ENCODE measurements at regions not wholly inside any gene's neighbourhood (a gene's known extent, or its start where the extent isn't known, plus 50 kb on each side); places are given as distances from the start of the nearest gene placed in this dataset.
"Not testable (repeated sequence)": the region's sequence is repeated elsewhere in the genome, so short reads cannot be mapped to it uniquely, and the experiment has no call there.

- Histone ChIP-seq H3K36me3 (no peaks in the 10 kb centered on the region), H3K27me3 (no peaks in the 10 kb centered on the region), H3K4me3 (no peak overlapping the region), H3K9me3 (no peaks in the 10 kb centered on the region), H3K4me1 (no peaks in the 10 kb centered on the region), H3K27ac (no peak overlapping the region)
- intact Hi-C loops (cut with DNase I): no loop called here
- DNase-seq (no peak), ATAC-seq (no peak)
- no peak for TF ChIP-seq CTCF (IDR thresholded peaks at IDR 0.05)
Observed at GRCh38 chr16:16763449-16763848, 384.5 kb downstream of the NPIPA7 start.

- ATAC-seq; H3K4me1 ChIP-seq; H3K27ac ChIP-seq; H3K4me3 ChIP-seq; DNase-seq; H3K9me3 ChIP-seq; H3K36me3 ChIP-seq; intact Hi-C loops (cut with DNase I): not testable (repeated sequence)
- H3K27me3 ChIP-seq: peaks cover 0 to 15% of the 10 kb centered on the region in 2 donors
Observed at GRCh38 chr16:16770717-16771116, 391.8 kb downstream of the NPIPA7 start.

DNA sequence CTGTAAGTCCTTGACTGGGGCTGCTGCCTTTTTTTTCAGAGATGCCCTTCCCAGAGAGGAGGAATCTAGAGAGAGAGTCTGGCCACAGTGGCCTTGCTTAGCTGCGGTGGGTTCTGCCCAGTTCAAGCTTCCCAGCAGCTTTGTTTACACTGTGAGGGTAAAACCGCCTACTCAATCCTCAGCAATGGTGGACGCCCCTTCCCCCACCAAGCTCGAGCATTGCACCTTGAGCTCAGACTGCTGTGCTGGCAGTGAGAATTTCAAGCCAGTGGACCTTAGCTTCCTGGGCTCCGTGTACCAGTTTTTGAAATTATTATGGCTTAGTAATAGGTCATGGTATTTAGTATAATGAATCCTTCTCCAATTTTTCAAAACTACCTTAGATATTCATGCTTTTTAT, 395.4 kb downstream of the NPIPA7 start:
- Histone ChIP-seq H3K4me1 (no peaks in the 10 kb centered on the region), H3K36me3 (no peaks in the 10 kb centered on the region), H3K27ac (no peak overlapping the region), H3K4me3 (no peak overlapping the region), H3K9me3 (no peaks in the 10 kb centered on the region), H3K27me3 (peaks cover 0 to 15% of the 10 kb centered on the region in 2 donors)
- DNase-seq (no peak), ATAC-seq (no peak)
- no peak for TF ChIP-seq CTCF (IDR thresholded peaks at IDR 0.05)
- intact Hi-C loops (cut with DNase I): no loop called here

GRCh38 chr16:16778332-16778731, 399.4 kb downstream of the NPIPA7 start:
- no peak for ATAC-seq
- H3K27ac ChIP-seq: no peak overlapping the region
- intact Hi-C loops (cut with DNase I): no loop called here
- no peaks in the 10 kb centered on the region for H3K4me1 ChIP-seq
- H3K27me3 ChIP-seq: peaks cover 0 to 15% of the 10 kb centered on the region in 2 donors
- H3K9me3 ChIP-seq: no peaks in the 10 kb centered on the region
- no peak for DNase-seq
- no peaks in the 10 kb centered on the region for H3K36me3 ChIP-seq
- no peak overlapping the region for H3K4me3 ChIP-seq
- no peak for TF ChIP-seq CTCF (IDR thresholded peaks at IDR 0.05)

DNA sequence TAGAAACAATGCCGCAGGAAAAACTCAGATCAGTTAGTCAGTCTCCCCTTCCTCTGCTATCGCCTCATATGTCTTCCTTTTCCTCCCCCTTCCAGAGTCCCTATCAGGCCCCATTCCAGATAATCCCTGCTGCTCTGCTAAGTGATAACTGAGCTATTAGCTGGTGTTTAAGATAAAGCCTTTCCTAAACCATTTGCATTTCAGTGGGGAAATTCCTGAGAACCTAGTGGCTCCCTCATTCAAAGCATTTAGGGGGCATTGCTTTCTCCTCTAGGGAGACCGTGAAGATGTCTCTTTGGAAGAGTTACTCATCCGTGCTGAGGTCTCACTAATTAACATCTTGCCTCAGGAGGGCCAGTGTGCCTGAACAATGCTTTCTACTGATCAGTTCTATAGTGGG, 401.6 kb downstream of the NPIPA7 start:
- no peak for TF ChIP-seq CTCF (IDR thresholded peaks at IDR 0.05)
- H3K4me3 ChIP-seq: no peak overlapping the region
- H3K4me1 ChIP-seq: no peaks in the 10 kb centered on the region
- intact Hi-C loops (cut with DNase I): no loop called here
- no peak for ATAC-seq
- no peak overlapping the region for H3K27ac ChIP-seq
- no peaks in the 10 kb centered on the region for H3K36me3 ChIP-seq
- H3K27me3 ChIP-seq: no peaks in the 10 kb centered on the region
- DNase-seq: no peak
- no peaks in the 10 kb centered on the region for H3K9me3 ChIP-seq

DNA sequence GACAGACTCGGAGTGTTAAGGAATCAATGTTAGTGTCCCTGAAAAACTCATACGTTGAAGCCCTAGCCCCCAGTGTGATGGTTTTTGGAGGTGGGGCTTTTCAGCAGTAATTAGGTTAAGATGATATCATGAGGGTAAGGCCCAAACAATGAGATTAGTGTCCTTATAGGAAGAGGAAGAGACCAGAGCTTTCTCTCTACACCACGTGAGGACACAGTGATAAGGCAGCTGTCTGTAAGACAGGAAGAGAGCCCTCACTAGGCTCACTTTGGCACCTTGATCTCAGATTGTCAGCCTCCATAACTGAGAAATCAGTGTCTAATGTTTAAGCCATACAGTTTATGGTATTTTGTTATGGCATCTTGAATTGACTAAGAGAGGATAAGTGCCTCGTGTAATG, 403.2 kb downstream of the NPIPA7 start:
- Histone ChIP-seq H3K27ac (no peak overlapping the region), H3K9me3 (no peaks in the 10 kb centered on the region), H3K4me3 (no peak overlapping the region), H3K4me1 (no peaks in the 10 kb centered on the region), H3K36me3 (no peaks in the 10 kb centered on the region), H3K27me3 (no peaks in the 10 kb centered on the region)
- DNase-seq (no peak), ATAC-seq (no peak)
- no peak for TF ChIP-seq CTCF (IDR thresholded peaks at IDR 0.05)
- intact Hi-C loops (cut with DNase I): no loop called here
